ENCODE measurements at regions not wholly inside any gene's neighbourhood (a gene's known extent, or its start where the extent isn't known, plus 50 kb on each side); places are given as distances from the start of the nearest gene placed in this dataset.

- H3K4me1 ChIP-seq, result no peaks in the 10 kb centered on the region
- 38% methylated on average over 1 of the region's 1 CpG for WGBS (ENCODE audit: insufficient coverage, low coverage, low lambda C conversion rate, missing lambda C conversion rate)
- H3K36me3 ChIP-seq, result no peaks in the 10 kb centered on the region
- intact Hi-C loops (cut with DNase I), result no loop called here
- no peak for ATAC-seq
- DNase-seq, result no peak
- TF ChIP-seq POLR2A (IDR thresholded peaks at IDR 0.05) (no peak), CTCF (IDR thresholded peaks at IDR 0.05) (no peak)
- no peaks in the 10 kb centered on the region for H3K9me3 ChIP-seq
- no peaks in the 10 kb centered on the region for H3K27me3 ChIP-seq
- no peak overlapping the region for H3K4me3 ChIP-seq
- no peak overlapping the region for H3K27ac ChIP-seq
These were observed 76.7 kb upstream of the G2E3 start for GRCh38 chr14:30482276-30482675.

GRCh38 chr14:30484201-30484600 is 74.8 kb upstream of the G2E3 start:
- no peaks in the 10 kb centered on the region for H3K36me3 ChIP-seq
- H3K4me1 ChIP-seq, result no peaks in the 10 kb centered on the region
- no peak overlapping the region for H3K27ac ChIP-seq
- ATAC-seq (no peak), DNase-seq (no peak)
- no peaks in the 10 kb centered on the region for H3K27me3 ChIP-seq
- TF ChIP-seq POLR2A (IDR thresholded peaks at IDR 0.05) (no peak), CTCF (IDR thresholded peaks at IDR 0.05) (no peak)
- WGBS (ENCODE audit: insufficient coverage, low coverage, low lambda C conversion rate, missing lambda C conversion rate), result 70% methylated on average over 3 of the region's 3 CpGs
- intact Hi-C loops (cut with DNase I), result no loop called here
- no peak overlapping the region for H3K4me3 ChIP-seq
- no peaks in the 10 kb centered on the region for H3K9me3 ChIP-seq

- intact Hi-C loops (cut with DNase I), result no loop called here
- TF ChIP-seq POLR2A (IDR thresholded peaks at IDR 0.05) (no peak), CTCF (IDR thresholded peaks at IDR 0.05) (no peak)
- ATAC-seq (no peak), DNase-seq (no peak)
- H3K27ac ChIP-seq, result no peak overlapping the region
- WGBS (ENCODE audit: insufficient coverage, low coverage, low lambda C conversion rate, missing lambda C conversion rate), result 69% methylated on average over 1 of the region's 1 CpG
- H3K4me1 ChIP-seq, result no peaks in the 10 kb centered on the region
- H3K27me3 ChIP-seq, result no peaks in the 10 kb centered on the region
- H3K9me3 ChIP-seq, result no peaks in the 10 kb centered on the region
- H3K36me3 ChIP-seq, result no peaks in the 10 kb centered on the region
- H3K4me3 ChIP-seq, result no peak overlapping the region
These were observed 74.0 kb upstream of the G2E3 start for GRCh38 chr14:30484976-30485375.

GRCh38 chr14:30496852-30497251 is 62.1 kb upstream of the G2E3 start:
- Histone ChIP-seq H3K27ac (no peak overlapping the region), H3K4me1 (no peaks in the 10 kb centered on the region), H3K27me3 (no peaks in the 10 kb centered on the region), H3K9me3 (no peaks in the 10 kb centered on the region), H3K36me3 (no peaks in the 10 kb centered on the region), H3K4me3 (no peak overlapping the region)
- TF ChIP-seq POLR2A (IDR thresholded peaks at IDR 0.05) (no peak), CTCF (IDR thresholded peaks at IDR 0.05) (no peak)
- DNase-seq (no peak), ATAC-seq (no peak)
- intact Hi-C loops (cut with DNase I), result no loop called here
- 63% methylated on average over 1 of the region's 1 CpG for WGBS (ENCODE audit: insufficient coverage, low coverage, low lambda C conversion rate, missing lambda C conversion rate)

GRCh38 chr14:30499358-30499757 is 59.6 kb upstream of the G2E3 start:
- TF ChIP-seq POLR2A (IDR thresholded peaks at IDR 0.05), result no peak
- TF ChIP-seq CTCF (IDR thresholded peaks at IDR 0.05), result no peak
- intact Hi-C loops (cut with DNase I), result no loop called here
- ATAC-seq, result no peak
- no peak for DNase-seq
- H3K4me1 ChIP-seq, result no peaks in the 10 kb centered on the region
- H3K27ac ChIP-seq, result no peak overlapping the region
- no peaks in the 10 kb centered on the region for H3K27me3 ChIP-seq
- no peaks in the 10 kb centered on the region for H3K36me3 ChIP-seq
- H3K9me3 ChIP-seq, result no peaks in the 10 kb centered on the region
- H3K4me3 ChIP-seq, result no peak overlapping the region
